ENCODE measurements at regions not wholly inside any gene's neighbourhood (a gene's known extent, or its start where the extent isn't known, plus 50 kb on each side); places are given as distances from the start of the nearest gene placed in this dataset.

DNA sequence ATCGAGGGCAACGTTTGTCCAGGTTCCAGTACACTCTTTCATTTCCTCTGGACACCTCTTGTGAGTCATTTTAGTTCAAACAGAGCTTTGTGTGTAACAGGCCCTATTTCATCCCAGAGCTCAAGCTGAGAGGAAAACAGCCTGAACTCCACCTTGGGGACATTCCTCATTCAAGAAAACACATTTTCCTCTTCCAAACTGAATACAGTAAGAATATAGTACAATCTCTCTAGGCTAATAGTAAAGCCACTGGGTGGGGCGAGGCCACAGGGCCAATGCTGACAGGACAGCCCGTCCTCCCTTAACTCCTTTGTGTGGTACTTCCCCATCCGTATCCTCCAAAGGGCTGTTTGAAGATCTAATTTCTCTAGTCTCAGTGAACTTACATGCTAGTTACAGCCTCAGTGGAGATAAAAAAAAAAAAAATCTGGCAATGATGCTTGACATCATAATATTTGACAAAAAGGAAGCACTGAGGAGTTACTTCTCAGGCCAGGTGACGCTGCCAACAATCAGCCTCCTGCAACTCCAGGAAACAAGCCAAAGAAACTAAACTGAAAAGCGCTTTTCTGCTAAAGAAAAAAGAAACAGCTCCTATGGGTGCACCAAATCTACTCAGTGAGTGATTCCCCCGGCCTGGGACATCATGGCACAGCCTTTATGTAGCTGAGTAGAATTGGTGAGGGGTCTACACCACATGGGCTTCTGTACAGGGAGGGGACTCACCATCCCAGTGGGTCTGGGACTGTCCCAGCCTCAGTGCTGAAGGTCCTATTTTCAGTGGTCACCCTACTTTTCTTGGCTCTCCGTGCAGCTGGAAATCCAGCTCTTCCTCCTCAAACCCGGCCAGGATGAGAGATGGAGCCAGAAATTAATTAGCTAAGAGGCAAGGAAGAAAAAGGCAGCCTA lies 238.2 kb upstream of the NEBL start:
- no peak for TF ChIP-seq POLR2A (IDR thresholded peaks at IDR 0.05)
- TF ChIP-seq, protein P1, sequence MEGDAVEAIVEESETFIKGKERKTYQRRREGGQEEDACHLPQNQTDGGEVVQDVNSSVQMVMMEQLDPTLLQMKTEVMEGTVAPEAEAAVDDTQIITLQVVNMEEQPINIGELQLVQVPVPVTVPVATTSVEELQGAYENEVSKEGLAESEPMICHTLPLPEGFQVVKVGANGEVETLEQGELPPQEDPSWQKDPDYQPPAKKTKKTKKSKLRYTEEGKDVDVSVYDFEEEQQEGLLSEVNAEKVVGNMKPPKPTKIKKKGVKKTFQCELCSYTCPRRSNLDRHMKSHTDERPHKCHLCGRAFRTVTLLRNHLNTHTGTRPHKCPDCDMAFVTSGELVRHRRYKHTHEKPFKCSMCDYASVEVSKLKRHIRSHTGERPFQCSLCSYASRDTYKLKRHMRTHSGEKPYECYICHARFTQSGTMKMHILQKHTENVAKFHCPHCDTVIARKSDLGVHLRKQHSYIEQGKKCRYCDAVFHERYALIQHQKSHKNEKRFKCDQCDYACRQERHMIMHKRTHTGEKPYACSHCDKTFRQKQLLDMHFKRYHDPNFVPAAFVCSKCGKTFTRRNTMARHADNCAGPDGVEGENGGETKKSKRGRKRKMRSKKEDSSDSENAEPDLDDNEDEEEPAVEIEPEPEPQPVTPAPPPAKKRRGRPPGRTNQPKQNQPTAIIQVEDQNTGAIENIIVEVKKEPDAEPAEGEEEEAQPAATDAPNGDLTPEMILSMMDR (IDR thresholded peaks at IDR 0.05) = no peak

Data from Peyer's patch (tissue), 4 donors.